ENCODE measurements at regions not wholly inside any gene's neighbourhood (a gene's known extent, or its start where the extent isn't known, plus 50 kb on each side); places are given as distances from the start of the nearest gene placed in this dataset.

GRCh38 chr2:6704077-6704476 is 161.6 kb downstream of the CMPK2 start:
- Histone ChIP-seq H3K4me1 (no peaks in the 10 kb centered on the region), H4K20me1 (no peaks in the 10 kb centered on the region), H3K9me3 (no peaks in the 10 kb centered on the region), H3K27me3 (no peaks in the 10 kb centered on the region), H3K9ac (no peak overlapping the region), H3K36me3 (no peaks in the 10 kb centered on the region), H3K4me3 (no peak overlapping the region), H3K27ac (no peak overlapping the region), H3K4me2 (no peak overlapping the region)
- no peak for TF ChIP-seq Cebpa-rat (IDR thresholded peaks at IDR 0.05)

- no peak overlapping the region for H3K9ac ChIP-seq
- no peaks in the 10 kb centered on the region for H4K20me1 ChIP-seq
- no peak overlapping the region for H3K4me3 ChIP-seq
- no peak for TF ChIP-seq Cebpa-rat (IDR thresholded peaks at IDR 0.05)
- H3K27me3 ChIP-seq: no peaks in the 10 kb centered on the region
- H3K4me2 ChIP-seq: no peak overlapping the region
- H3K4me1 ChIP-seq: no peaks in the 10 kb centered on the region
- no peaks in the 10 kb centered on the region for H3K36me3 ChIP-seq
- H3K27ac ChIP-seq: no peak overlapping the region
- no peaks in the 10 kb centered on the region for H3K9me3 ChIP-seq
Observed at GRCh38 chr2:6721395-6721794, 144.3 kb downstream of the CMPK2 start.

GRCh38 chr2:6722574-6722973 is 143.1 kb downstream of the CMPK2 start:
- no peaks in the 10 kb centered on the region for H3K27me3 ChIP-seq
- H3K27ac ChIP-seq: no peak overlapping the region
- H3K9me3 ChIP-seq: no peaks in the 10 kb centered on the region
- H3K36me3 ChIP-seq: no peaks in the 10 kb centered on the region
- no peak overlapping the region for H3K9ac ChIP-seq
- no peaks in the 10 kb centered on the region for H3K4me1 ChIP-seq
- no peak for TF ChIP-seq Cebpa-rat (IDR thresholded peaks at IDR 0.05)
- no peaks in the 10 kb centered on the region for H4K20me1 ChIP-seq
- no peak overlapping the region for H3K4me2 ChIP-seq
- H3K4me3 ChIP-seq: no peak overlapping the region

GRCh38 chr2:6723865-6724604 is 141.7 kb downstream of the CMPK2 start:
- no peaks in the 10 kb centered on the region for H3K4me1 ChIP-seq
- H4K20me1 ChIP-seq: no peaks in the 10 kb centered on the region
- H3K4me2 ChIP-seq: no peak overlapping the region
- no peaks in the 10 kb centered on the region for H3K9me3 ChIP-seq
- no peaks in the 10 kb centered on the region for H3K36me3 ChIP-seq
- no peak overlapping the region for H3K4me3 ChIP-seq
- H3K9ac ChIP-seq: no peak overlapping the region
- TF ChIP-seq Cebpa-rat (IDR thresholded peaks at IDR 0.05): no peak
- no peaks in the 10 kb centered on the region for H3K27me3 ChIP-seq
- no peak overlapping the region for H3K27ac ChIP-seq

- Histone ChIP-seq H3K4me3 (no peak overlapping the region), H3K4me2 (no peak overlapping the region), H3K4me1 (no peaks in the 10 kb centered on the region), H3K36me3 (no peaks in the 10 kb centered on the region), H4K20me1 (no peaks in the 10 kb centered on the region), H3K9ac (no peak overlapping the region), H3K27me3 (no peaks in the 10 kb centered on the region), H3K27ac (no peak overlapping the region), H3K9me3 (no peaks in the 10 kb centered on the region)
- TF ChIP-seq Cebpa-rat (IDR thresholded peaks at IDR 0.05): no peak
Observed at GRCh38 chr2:6724605-6725140, 141.0 kb downstream of the CMPK2 start.

- no peak for TF ChIP-seq Cebpa-rat (IDR thresholded peaks at IDR 0.05)
- H3K4me1 ChIP-seq: no peaks in the 10 kb centered on the region
- H3K36me3 ChIP-seq: peaks cover 9% of the 10 kb centered on the region; the same call in 1 of the 2 replicates
- H3K9me3 ChIP-seq: no peaks in the 10 kb centered on the region
- H3K4me3 ChIP-seq: no peak overlapping the region
- no peaks in the 10 kb centered on the region for H4K20me1 ChIP-seq
- H3K4me2 ChIP-seq: no peak overlapping the region
- no peak overlapping the region for H3K9ac ChIP-seq
- no peak overlapping the region for H3K27ac ChIP-seq
- no peaks in the 10 kb centered on the region for H3K27me3 ChIP-seq
Observed at GRCh38 chr2:6728156-6728555, 137.6 kb downstream of the CMPK2 start.

- TF ChIP-seq Cebpa-rat (IDR thresholded peaks at IDR 0.05): no peak
- no peak overlapping the region for H3K4me3 ChIP-seq
- H3K27me3 ChIP-seq: no peaks in the 10 kb centered on the region
- peaks cover 9% of the 10 kb centered on the region; the same call in 1 of the 2 replicates for H3K36me3 ChIP-seq
- no peak overlapping the region for H3K4me2 ChIP-seq
- no peaks in the 10 kb centered on the region for H3K4me1 ChIP-seq
- H3K27ac ChIP-seq: no peak overlapping the region
- H3K9ac ChIP-seq: no peak overlapping the region
- no peaks in the 10 kb centered on the region for H4K20me1 ChIP-seq
- H3K9me3 ChIP-seq: no peaks in the 10 kb centered on the region
Observed at GRCh38 chr2:6730003-6730402, 135.7 kb downstream of the CMPK2 start.

GRCh38 chr2:6730649-6731532 is 134.8 kb downstream of the CMPK2 start:
- H3K4me1 ChIP-seq: no peaks in the 10 kb centered on the region
- H3K4me2 ChIP-seq: no peak overlapping the region
- no peaks in the 10 kb centered on the region for H3K9me3 ChIP-seq
- no peaks in the 10 kb centered on the region for H4K20me1 ChIP-seq
- H3K27me3 ChIP-seq: no peaks in the 10 kb centered on the region
- no peak for TF ChIP-seq Cebpa-rat (IDR thresholded peaks at IDR 0.05)
- no peak overlapping the region for H3K27ac ChIP-seq
- no peak overlapping the region for H3K9ac ChIP-seq
- H3K36me3 ChIP-seq: peaks cover 9% of the 10 kb centered on the region; the same call in 1 of the 2 replicates
- no peak overlapping the region for H3K4me3 ChIP-seq

- no peak overlapping the region for H3K9ac ChIP-seq
- no peak overlapping the region for H3K27ac ChIP-seq
Observed at GRCh38 chr2:6739547-6739946, 126.2 kb downstream of the CMPK2 start.

GRCh38 chr2:6741229-6741628 is 124.5 kb downstream of the CMPK2 start:
- Histone ChIP-seq H3K9ac (no peak overlapping the region), H3K36me3 (no peaks in the 10 kb centered on the region), H3K9me3 (no peaks in the 10 kb centered on the region; the same call in 1 of the 2 replicates), H3K4me3 (no peak overlapping the region), H3K4me1 (peaks cover 3% of the 10 kb centered on the region; the same call in 1 of the 2 replicates), H3K4me2 (no peak overlapping the region), H3K27me3 (no peaks in the 10 kb centered on the region), H4K20me1 (no peaks in the 10 kb centered on the region), H3K27ac (no peak overlapping the region)
- no peak for TF ChIP-seq Cebpa-rat (IDR thresholded peaks at IDR 0.05)

More at GRCh38 chr2:6739547-6739946, 126.2 kb downstream of the CMPK2 start:
- Histone ChIP-seq H3K4me1 (no peaks in the 10 kb centered on the region), H3K4me3 (no peak overlapping the region), H3K36me3 (no peaks in the 10 kb centered on the region), H3K4me2 (no peak overlapping the region), H3K9me3 (no peaks in the 10 kb centered on the region), H4K20me1 (no peaks in the 10 kb centered on the region), H3K27me3 (no peaks in the 10 kb centered on the region)
- TF ChIP-seq Cebpa-rat (IDR thresholded peaks at IDR 0.05): no peak

All from BLaER1 (cell line).